ENCODE measurements at regions not wholly inside any gene's neighbourhood (a gene's known extent, or its start where the extent isn't known, plus 50 kb on each side); places are given as distances from the start of the nearest gene placed in this dataset.

GRCh38 chr4:24638396-24638875 lies 54.1 kb upstream of the DHX15 start:
- TF ChIP-seq CTCF (conservative IDR thresholded peaks at IDR 0.05 in 1 of 2, IDR thresholded peaks at IDR 0.05 in 1 of 2; ENCODE audit: low read depth in 1 of 2, low read length in 2 of 2) (no peak), EZH2 (IDR thresholded peaks at IDR 0.05; ENCODE audit: low read length, missing control alignments) (no peak)
